Fibroblast of lung (primary cell): ENCODE measurements at regions not wholly inside any gene's neighbourhood (a gene's known extent, or its start where the extent isn't known, plus 50 kb on each side); places are given as distances from the start of the nearest gene placed in this dataset.
"Not testable (repeated sequence)": the region's sequence is repeated elsewhere in the genome, so short reads cannot be mapped to it uniquely, and the experiment has no call there.

ENCODE experiments used
- DNase-seq, 2 donors: peaks; one replicate each; pipeline versions ENCODE4 v3.0.0 to v3.0.0-alpha.2; 2010; ENCODE audit warnings: low read depth in 2 of 2
- H2AFZ ChIP-seq: 2 replicates; pipeline ENCODE4 v1.5.1; 2012; ENCODE audit warnings: low read length, control low read depth, inconsistent platforms
- H3K27ac ChIP-seq: 2 replicates; pipeline ENCODE4 v1.5.1; 2011; ENCODE audit warnings: low read length, control low read depth; ENCODE audit not compliant: insufficient read depth
- H3K27me3 ChIP-seq: 2 replicates; pipeline ENCODE4 v1.5.1; 2011; ENCODE audit warnings: mild to moderate bottlenecking, low read length; ENCODE audit not compliant: control insufficient read depth, insufficient read depth
- H3K36me3 ChIP-seq: 2 replicates; pipeline ENCODE4 v1.5.1; 2011; ENCODE audit warnings: low read length; ENCODE audit not compliant: control insufficient read depth, insufficient read depth
- H3K4me1 ChIP-seq: 2 replicates; pipeline ENCODE4 v1.5.1; 2011; ENCODE audit warnings: low read length; ENCODE audit not compliant: control insufficient read depth, insufficient read depth; ENCODE audit errors: extremely low read depth
- H3K4me2 ChIP-seq: 2 replicates; pipeline ENCODE4 v1.5.1; 2011; ENCODE audit warnings: low read length, control low read depth; ENCODE audit not compliant: insufficient read depth; ENCODE audit errors: extremely low read depth
- H3K4me3 ChIP-seq, 4 experiments: fragments of 200-600 bp in 1 of 4; sonication (generic) in 1 of 4; replicated peaks in 1 of 4; 2 replicates each; pipeline ENCODE4 v1.5.1; 2011 to 2016; ENCODE audit warnings: low read length in 4 of 4, low read depth in 3 of 4, mild to moderate bottlenecking in 3 of 4, control low read depth in 2 of 4, inconsistent platforms in 1 of 4, mixed read lengths in 1 of 4; ENCODE audit not compliant: insufficient read depth in 1 of 4; ENCODE audit errors: control extremely low read depth in 1 of 4
- H3K79me2 ChIP-seq: 2 replicates; pipeline ENCODE4 v1.5.1; 2012; ENCODE audit warnings: mild to moderate bottlenecking, low read length, inconsistent platforms; ENCODE audit not compliant: control insufficient read depth, insufficient read depth
- H3K9ac ChIP-seq: 2 replicates; pipeline ENCODE4 v1.5.1; 2011; ENCODE audit warnings: mild to moderate bottlenecking, low read length, control low read depth; ENCODE audit not compliant: insufficient read depth
- H3K9me3 ChIP-seq: 2 replicates; pipeline ENCODE4 v1.5.1; 2012; ENCODE audit warnings: low read depth, low read length; ENCODE audit not compliant: control insufficient read depth, insufficient read depth
- H4K20me1 ChIP-seq: 2 replicates; pipeline ENCODE4 v1.5.1; 2011; ENCODE audit warnings: low read length; ENCODE audit not compliant: control insufficient read depth, insufficient read depth; ENCODE audit errors: extremely low read depth
- CTCF ChIP-seq, 2 donors: IDR thresholded peaks in 1 of 2; conservative IDR thresholded peaks in 1 of 2; 1 replicate in 1 of 2; 2 replicates in 1 of 2; pipeline ENCODE4 v1.5.1; 2011 to 2012; ENCODE audit warnings: low read length in 2 of 2, control low read depth in 1 of 2, inconsistent platforms in 1 of 2, low read depth in 1 of 2, mild to moderate bottlenecking in 1 of 2
- EZH2 ChIP-seq: IDR thresholded peaks from 2 replicates; pipeline ENCODE4 v1.5.1; 2012; ENCODE audit warnings: low read length, control low read depth, mild to moderate bottlenecking; ENCODE audit errors: missing control alignments

DNA sequence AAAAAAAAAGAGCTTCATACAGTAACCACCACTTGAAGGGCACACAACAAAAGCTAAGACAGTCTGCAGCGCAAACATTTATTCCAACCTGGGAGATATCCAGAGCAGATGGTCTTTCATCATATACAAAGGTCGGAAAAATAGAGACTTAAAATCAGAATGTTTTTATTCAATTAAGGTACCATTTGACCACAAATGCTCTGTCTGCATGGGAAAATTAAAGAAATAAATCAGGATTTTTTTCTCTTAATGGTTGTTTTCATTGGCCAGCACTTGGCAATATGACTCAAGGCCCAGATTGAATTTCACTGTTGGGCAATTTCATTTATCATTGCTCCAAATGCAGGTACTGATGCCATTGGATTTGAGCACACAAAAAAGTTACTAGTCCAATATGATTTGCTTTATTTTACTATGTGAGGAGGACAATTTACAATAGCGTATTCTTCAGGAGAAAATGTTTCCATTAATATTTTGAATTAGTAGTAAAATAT is 145.9 kb upstream of the AGTR1 start:
- Histone ChIP-seq H3K27me3 (no peaks in the 10 kb centered on the region), H3K27ac (no peak overlapping the region), H3K4me3 (no peak overlapping the region), H3K79me2 (no peaks in the 10 kb centered on the region), H3K4me2 (no peak overlapping the region), H3K4me1 (no peaks in the 10 kb centered on the region), H3K9ac (no peak overlapping the region), H4K20me1 (no peaks in the 10 kb centered on the region), H3K36me3 (no peaks in the 10 kb centered on the region), H3K9me3 (no peaks in the 10 kb centered on the region), H2AFZ (no peak overlapping the region)
- peak; percentile 4 to 35 for DNase-seq
- TF ChIP-seq EZH2: no peak
- no peak for TF ChIP-seq CTCF (conservative IDR thresholded peaks at IDR 0.05 in 1 of 2, IDR thresholded peaks at IDR 0.05 in 1 of 2; ENCODE audit: low read depth in 1 of 2, low read length in 2 of 2)

DNA sequence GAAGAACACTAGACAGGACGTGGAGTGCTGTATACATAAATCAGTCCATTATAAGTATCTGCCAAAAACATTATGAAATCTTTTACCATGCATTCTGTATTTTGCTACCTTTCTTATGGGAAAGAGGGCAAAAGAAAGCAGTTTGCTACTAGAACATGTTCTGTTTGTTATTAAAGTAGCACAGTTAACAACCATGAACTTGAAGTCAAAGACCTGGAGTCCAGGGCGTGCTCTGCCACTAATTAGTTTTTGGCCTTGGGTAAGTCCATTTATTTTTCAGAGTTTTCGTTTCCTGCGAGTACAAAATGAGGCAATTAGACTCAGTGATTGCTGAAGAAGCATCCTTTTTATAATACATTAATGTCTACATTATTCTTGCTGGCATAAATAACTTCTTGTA is 143.3 kb upstream of the AGTR1 start:
- no peak overlapping the region for H3K4me2 ChIP-seq
- no peak overlapping the region for H3K27ac ChIP-seq
- no peak overlapping the region for H2AFZ ChIP-seq
- H3K79me2 ChIP-seq: no peaks in the 10 kb centered on the region
- no peak for DNase-seq
- no peak overlapping the region for H3K9ac ChIP-seq
- no peaks in the 10 kb centered on the region for H3K27me3 ChIP-seq
- no peaks in the 10 kb centered on the region for H4K20me1 ChIP-seq
- no peaks in the 10 kb centered on the region for H3K36me3 ChIP-seq
- H3K9me3 ChIP-seq: no peaks in the 10 kb centered on the region
- no peak for TF ChIP-seq CTCF (conservative IDR thresholded peaks at IDR 0.05 in 1 of 2, IDR thresholded peaks at IDR 0.05 in 1 of 2; ENCODE audit: low read depth in 1 of 2, low read length in 2 of 2)
- no peak for TF ChIP-seq EZH2
- no peaks in the 10 kb centered on the region for H3K4me1 ChIP-seq
- H3K4me3 ChIP-seq: no peak overlapping the region

DNA sequence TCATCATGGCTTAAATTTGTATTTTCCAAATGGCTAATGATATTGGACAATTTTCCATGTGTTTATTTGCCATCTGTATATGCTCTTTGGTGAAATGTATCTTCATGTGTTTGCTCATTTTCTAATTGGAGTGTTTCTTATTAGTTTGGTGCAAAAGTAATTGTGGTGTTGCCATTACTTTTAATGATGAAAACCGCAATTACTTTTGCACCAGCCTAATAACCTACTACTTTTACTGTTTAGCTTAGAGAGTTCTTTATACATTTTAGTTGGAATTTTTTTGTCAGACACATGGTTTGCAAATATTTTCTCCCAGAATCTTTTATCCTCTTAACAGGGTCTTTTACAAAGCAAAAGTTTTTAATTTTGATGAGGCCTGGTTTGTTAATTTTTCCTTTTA is 141.0 kb upstream of the AGTR1 start:
- H3K4me2 ChIP-seq: no peak overlapping the region
- H3K9me3 ChIP-seq: no peaks in the 10 kb centered on the region
- no peak overlapping the region for H3K27ac ChIP-seq
- H3K9ac ChIP-seq: no peak overlapping the region
- no peaks in the 10 kb centered on the region for H3K36me3 ChIP-seq
- H3K79me2 ChIP-seq: no peaks in the 10 kb centered on the region
- DNase-seq: no peak
- TF ChIP-seq EZH2: no peak
- TF ChIP-seq CTCF (conservative IDR thresholded peaks at IDR 0.05 in 1 of 2, IDR thresholded peaks at IDR 0.05 in 1 of 2; ENCODE audit: low read depth in 1 of 2, low read length in 2 of 2): no peak
- H4K20me1 ChIP-seq: no peaks in the 10 kb centered on the region
- no peak overlapping the region for H2AFZ ChIP-seq
- no peaks in the 10 kb centered on the region for H3K4me1 ChIP-seq
- no peak overlapping the region for H3K4me3 ChIP-seq
- H3K27me3 ChIP-seq: no peaks in the 10 kb centered on the region

DNA sequence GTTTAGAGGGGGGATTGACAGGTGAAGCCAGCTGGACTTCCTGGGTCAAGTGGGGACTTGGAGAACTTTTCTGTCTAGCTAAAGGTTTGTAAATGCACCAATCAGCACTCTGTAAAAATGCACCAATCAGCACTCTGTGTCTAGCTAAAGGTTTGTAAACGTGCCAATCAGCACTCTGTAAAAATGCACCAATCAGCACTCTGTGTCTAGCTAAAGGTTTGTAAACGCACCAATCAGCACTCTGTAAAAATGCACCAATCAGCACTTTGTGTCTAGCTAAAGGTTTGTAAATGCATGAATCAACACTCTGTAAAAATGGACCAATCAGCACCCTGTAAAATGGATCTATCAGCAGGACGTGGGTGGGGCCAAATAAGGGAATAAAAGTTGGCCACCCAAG is 120.1 kb upstream of the AGTR1 start:
- H4K20me1 ChIP-seq, H3K79me2 ChIP-seq, H3K9me3 ChIP-seq, H3K4me1 ChIP-seq, H3K4me2 ChIP-seq, H2AFZ ChIP-seq, H3K27me3 ChIP-seq, H3K9ac ChIP-seq, DNase-seq, H3K4me3 ChIP-seq, H3K36me3 ChIP-seq, H3K27ac ChIP-seq: not testable (repeated sequence)
